ENCODE measurements at regions not wholly inside any gene's neighbourhood (a gene's known extent, or its start where the extent isn't known, plus 50 kb on each side); places are given as distances from the start of the nearest gene placed in this dataset.

DNA sequence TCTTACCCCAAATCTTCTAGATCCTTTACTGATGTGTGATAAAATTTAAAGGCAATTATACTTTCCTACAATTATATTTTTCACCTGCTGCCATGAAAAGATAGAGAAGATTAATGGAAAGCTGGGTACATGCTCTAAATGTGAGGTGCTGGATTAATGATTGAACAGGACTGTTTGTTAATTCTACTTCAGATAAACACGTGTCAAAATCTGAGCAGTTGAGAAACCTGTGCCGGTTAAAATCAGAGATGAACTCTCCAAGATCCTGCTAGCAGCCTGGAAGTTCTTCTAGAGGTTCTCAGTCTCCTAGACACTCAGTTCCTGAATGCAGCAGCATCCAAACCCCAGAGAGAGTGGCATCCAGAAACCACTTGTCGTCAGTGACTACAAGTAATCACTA is 69.2 kb downstream of the INHBA start:
- POLR2A ChIA-PET, result no interaction called here
- H3K4me1 Mint-ChIP-seq (ENCODE audit: low read depth), result no peaks in the 10 kb centered on the region
- peaks cover 0 to 5% of the 10 kb centered on the region in 2 experiments for H3K9me3 ChIP-seq (ENCODE audit: control insufficient read depth in 1 of 2, insufficient read depth in 1 of 2, low read length in 2 of 2)
- no peak overlapping the region for H3K4me3 ChIP-seq (ENCODE audit: low read length)
- H3K27ac ChIP-seq (ENCODE audit: low read depth in 1 of 2, low read length in 2 of 2), result no peak overlapping the region
- H3K36me3 Mint-ChIP-seq (ENCODE audit: low read depth), result no peaks in the 10 kb centered on the region
- CTCF ChIA-PET, result interaction anchor here (0.6 kb wide), 1 partner anchor 1853 kb away, joined by 3 read pairs; no protein-coding TSS in a partner anchor
- no peaks in the 10 kb centered on the region for H3K4me1 ChIP-seq (ENCODE audit: insufficient read depth, low read length)
- DNase-seq, result no peak
- ATAC-seq (ENCODE audit: poor library complexity), result no peak
- no peak overlapping the region for H3K4me3 Mint-ChIP-seq
- H3K9me3 Mint-ChIP-seq, result peaks cover 5% of the 10 kb centered on the region
- no peak overlapping the region for H3K27ac Mint-ChIP-seq
- H3K27me3 Mint-ChIP-seq, result no peaks in the 10 kb centered on the region
- intact Hi-C loops (cut with DNase I, micrococcal nuclease), result no loop called here
- TF ChIP-seq, protein P1, sequence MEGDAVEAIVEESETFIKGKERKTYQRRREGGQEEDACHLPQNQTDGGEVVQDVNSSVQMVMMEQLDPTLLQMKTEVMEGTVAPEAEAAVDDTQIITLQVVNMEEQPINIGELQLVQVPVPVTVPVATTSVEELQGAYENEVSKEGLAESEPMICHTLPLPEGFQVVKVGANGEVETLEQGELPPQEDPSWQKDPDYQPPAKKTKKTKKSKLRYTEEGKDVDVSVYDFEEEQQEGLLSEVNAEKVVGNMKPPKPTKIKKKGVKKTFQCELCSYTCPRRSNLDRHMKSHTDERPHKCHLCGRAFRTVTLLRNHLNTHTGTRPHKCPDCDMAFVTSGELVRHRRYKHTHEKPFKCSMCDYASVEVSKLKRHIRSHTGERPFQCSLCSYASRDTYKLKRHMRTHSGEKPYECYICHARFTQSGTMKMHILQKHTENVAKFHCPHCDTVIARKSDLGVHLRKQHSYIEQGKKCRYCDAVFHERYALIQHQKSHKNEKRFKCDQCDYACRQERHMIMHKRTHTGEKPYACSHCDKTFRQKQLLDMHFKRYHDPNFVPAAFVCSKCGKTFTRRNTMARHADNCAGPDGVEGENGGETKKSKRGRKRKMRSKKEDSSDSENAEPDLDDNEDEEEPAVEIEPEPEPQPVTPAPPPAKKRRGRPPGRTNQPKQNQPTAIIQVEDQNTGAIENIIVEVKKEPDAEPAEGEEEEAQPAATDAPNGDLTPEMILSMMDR (IDR thresholded peaks at IDR 0.05), result no peak
- H3K27me3 ChIP-seq (ENCODE audit: control insufficient read depth in 1 of 2, insufficient read depth in 2 of 2, low read length in 2 of 2), result no peaks in the 10 kb centered on the region
- H3K36me3 ChIP-seq (ENCODE audit: insufficient read depth, low read length), result no peaks in the 10 kb centered on the region

DNA sequence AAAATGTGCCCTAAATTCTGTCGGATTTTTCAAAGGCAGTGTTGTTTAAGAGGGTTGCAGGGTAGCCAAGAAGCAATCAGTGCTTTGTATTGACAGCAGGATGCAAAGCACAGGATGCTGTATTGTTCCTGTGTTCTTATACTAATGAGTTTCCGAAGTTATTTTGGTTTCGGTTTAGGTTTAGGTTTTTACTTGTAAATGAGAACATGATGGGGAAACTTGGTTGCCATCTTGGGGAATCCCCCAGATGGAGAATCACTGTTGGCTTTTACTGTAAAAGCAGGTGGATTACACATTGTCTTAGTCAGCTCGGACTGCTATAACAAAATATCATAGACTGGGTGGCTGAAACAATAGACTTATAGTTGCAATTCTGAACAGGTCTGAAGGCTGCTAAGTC is 72.1 kb downstream of the INHBA start:
- intact Hi-C loops (cut with DNase I, micrococcal nuclease), result no loop called here
- Histone ChIP-seq H3K4me3 (ENCODE audit: low read length) (no peak overlapping the region), H3K36me3 (ENCODE audit: insufficient read depth, low read length) (no peaks in the 10 kb centered on the region), H3K27me3 (ENCODE audit: control insufficient read depth in 1 of 2, insufficient read depth in 2 of 2, low read length in 2 of 2) (no peaks in the 10 kb centered on the region), H3K4me1 (ENCODE audit: insufficient read depth, low read length) (no peaks in the 10 kb centered on the region), H3K9me3 (ENCODE audit: control insufficient read depth in 1 of 2, insufficient read depth in 1 of 2, low read length in 2 of 2) (peaks cover 0 to 5% of the 10 kb centered on the region in 2 experiments), H3K27ac (ENCODE audit: low read depth in 1 of 2, low read length in 2 of 2) (no peak overlapping the region)
- Mint-ChIP-seq H3K4me3 (no peak overlapping the region), H3K27me3 (no peaks in the 10 kb centered on the region), H3K4me1 (ENCODE audit: low read depth) (no peaks in the 10 kb centered on the region), H3K9me3 (peaks cover 5% of the 10 kb centered on the region), H3K36me3 (ENCODE audit: low read depth) (no peaks in the 10 kb centered on the region), H3K27ac (no peak overlapping the region)
- ChIA-PET CTCF (interaction anchor here (0.5 kb wide), 1 partner anchor 1745 kb away, joined by 3 read pairs; no protein-coding TSS in a partner anchor), POLR2A (no interaction called here)
- DNase-seq (peak in 1 of 14 experiments; percentile 13), ATAC-seq (ENCODE audit: poor library complexity) (no peak)
- TF ChIP-seq, protein P1 (IDR thresholded peaks at IDR 0.05), result no peak

DNA sequence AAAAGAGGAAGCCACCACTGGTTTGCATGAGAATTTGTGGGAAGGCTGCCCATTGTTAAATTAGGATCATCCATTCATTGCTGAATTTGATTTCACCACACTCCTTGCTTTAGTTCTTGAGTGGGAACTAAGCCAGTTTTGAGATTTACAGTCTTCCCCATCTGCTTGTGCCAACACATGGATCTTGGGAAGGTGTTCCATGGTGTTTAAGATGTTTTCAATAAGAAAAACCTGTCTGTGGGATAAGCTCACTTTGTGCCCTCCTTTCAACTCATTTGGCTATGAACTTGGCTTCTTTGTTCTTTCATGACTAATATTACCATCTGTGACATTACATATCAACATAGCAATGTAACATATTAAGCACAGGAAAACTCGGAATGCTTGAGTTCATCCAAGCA is 73.2 kb downstream of the INHBA start:
- H3K27me3 ChIP-seq (ENCODE audit: control insufficient read depth in 1 of 2, insufficient read depth in 2 of 2, low read length in 2 of 2), result no peaks in the 10 kb centered on the region
- H3K9me3 ChIP-seq (ENCODE audit: control insufficient read depth in 1 of 2, insufficient read depth in 1 of 2, low read length in 2 of 2), result no peaks in the 10 kb centered on the region
- H3K36me3 ChIP-seq (ENCODE audit: insufficient read depth, low read length), result no peaks in the 10 kb centered on the region
- Mint-ChIP-seq H3K9me3 (peaks cover 5% of the 10 kb centered on the region), H3K27me3 (no peaks in the 10 kb centered on the region), H3K36me3 (ENCODE audit: low read depth) (no peaks in the 10 kb centered on the region), H3K27ac (no peak overlapping the region), H3K4me3 (no peak overlapping the region), H3K4me1 (ENCODE audit: low read depth) (no peaks in the 10 kb centered on the region)
- ATAC-seq (ENCODE audit: poor library complexity) (no peak), DNase-seq (no peak)
- intact Hi-C loops (cut with DNase I, micrococcal nuclease), result no loop called here
- no peaks in the 10 kb centered on the region for H3K4me1 ChIP-seq (ENCODE audit: insufficient read depth, low read length)
- H3K27ac ChIP-seq (ENCODE audit: low read depth in 1 of 2, low read length in 2 of 2), result no peak overlapping the region
- ChIA-PET POLR2A (no interaction called here), CTCF (no interaction called here)
- TF ChIP-seq, protein P1 (IDR thresholded peaks at IDR 0.05), result no peak
- H3K4me3 ChIP-seq (ENCODE audit: low read length), result no peak overlapping the region
